SK-N-SH (cell line): ENCODE measurements at regions not wholly inside any gene's neighbourhood (a gene's known extent, or its start where the extent isn't known, plus 50 kb on each side); places are given as distances from the start of the nearest gene placed in this dataset.

Experiments used
- CTCF ChIA-PET: fragments of 300-600, 350-600 bp; formaldehyde crosslinking; extraction: SDS; loops from one replicate; lab custom pipeline; 2021; lab: Yijun Ruan, JAX
- POLR2A ChIA-PET: fragments of 350-600 bp; sonication (Branson Sonifier 250); formaldehyde crosslinking; extraction: SDS; loops from one replicate; lab custom pipeline; 2020; ENCODE audit warnings: antibody characterized with exemption, inconsistent platforms; lab: Yijun Ruan, JAX
- DNase-seq: peaks from one replicate; pipeline ENCODE4 v3.0.0; 2012
- H2AFZ ChIP-seq: fragments of 200-600 bp; sonication (generic); 2 replicates; pipeline ENCODE4 v1.8.1; 2016; ENCODE audit warnings: antibody characterized with exemption, mild to moderate bottlenecking, low read depth
- H3F3A ChIP-seq: fragments of 200-600 bp; sonication (generic); replicated peaks from 2 replicates; pipeline ENCODE3; 2016; ENCODE audit warnings: antibody characterized with exemption, mild to moderate bottlenecking; ENCODE audit not compliant: insufficient read depth
- H3K27ac ChIP-seq, 2 experiments: fragments of 200-500 bp in 1 of 2; fragments of 200-600 bp in 1 of 2; sonication (Bioruptor generic) in 1 of 2; sonication (generic), shearing (Covaris generic) in 1 of 2; 2 replicates each; pipeline versions ENCODE4 v1.5.1 to v1.6.1; 2014 to 2016; ENCODE audit warnings: low read depth in 2 of 2, inconsistent platforms in 1 of 2, low read length in 1 of 2, mild to moderate bottlenecking in 1 of 2, mixed read lengths in 1 of 2
- H3K27me3 ChIP-seq: fragments of 200-600 bp; sonication (generic), shearing (Covaris generic); 2 replicates; pipeline ENCODE4 v1.6.1; 2016; ENCODE audit warnings: mixed run types; ENCODE audit not compliant: insufficient read depth
- H3K36me3 ChIP-seq, 2 experiments: fragments of 200-500 bp in 1 of 2; fragments of 200-600 bp in 1 of 2; sonication (Bioruptor generic) in 1 of 2; sonication (generic) in 1 of 2; replicated peaks in 1 of 2; 2 replicates each; pipeline versions ENCODE3 to v1.5.1; 2014 to 2016; ENCODE audit warnings: low read length in 1 of 2, mild to moderate bottlenecking in 1 of 2; ENCODE audit not compliant: insufficient read depth in 2 of 2, control insufficient read depth in 1 of 2
- H3K4me1 ChIP-seq, 2 experiments: fragments of 200-500 bp in 1 of 2; fragments of 200-600 bp in 1 of 2; sonication (Bioruptor generic) in 1 of 2; sonication (generic), shearing (Covaris generic) in 1 of 2; 2 replicates each; pipeline versions ENCODE4 v1.5.1 to v1.6.1; 2014 to 2016; ENCODE audit warnings: low read depth in 1 of 2, low read length in 1 of 2, mixed run types in 1 of 2; ENCODE audit not compliant: insufficient read depth in 2 of 2, control insufficient read depth in 1 of 2
- H3K4me2 ChIP-seq: fragments of 200-600 bp; sonication (generic), shearing (Covaris generic); 2 replicates; pipeline ENCODE4 v1.6.1; 2017; ENCODE audit warnings: mixed run types
- H3K4me3 ChIP-seq, 2 experiments: fragments of 200-500 bp in 1 of 2; fragments of 200-600 bp in 1 of 2; sonication (Bioruptor generic) in 1 of 2; sonication (generic), shearing (Covaris generic) in 1 of 2; 2 replicates each; pipeline versions ENCODE4 v1.5.1 to v1.8.1; 2014 to 2016; ENCODE audit warnings: low read depth in 2 of 2, inconsistent platforms in 1 of 2, low read length in 1 of 2, mild to moderate bottlenecking in 1 of 2, mixed read lengths in 1 of 2, moderate library complexity in 1 of 2
- H3K79me2 ChIP-seq: fragments of 200-600 bp; sonication (generic); 2 replicates; pipeline ENCODE4 v1.8.1; 2017; ENCODE audit warnings: mild to moderate bottlenecking; ENCODE audit not compliant: insufficient read depth
- H3K9ac ChIP-seq: fragments of 200-600 bp; sonication (generic); 2 replicates; pipeline ENCODE4 v1.6.1; 2017; ENCODE audit warnings: mixed run types
- H3K9me2 ChIP-seq: fragments of 200-600 bp; sonication (generic); 2 replicates; pipeline ENCODE4 v1.6.1; 2017; ENCODE audit warnings: mixed run types
- H3K9me3 ChIP-seq: fragments of 200-600 bp; sonication (generic); 2 replicates; pipeline ENCODE4 v1.6.1; 2017; ENCODE audit warnings: mixed run types, mild to moderate bottlenecking, moderate library complexity
- H4K20me1 ChIP-seq: fragments of 200-600 bp; sonication (generic); 2 replicates; pipeline ENCODE4 v1.6.1; 2017; ENCODE audit warnings: mild to moderate bottlenecking, mixed run types; ENCODE audit not compliant: insufficient read depth
- CTCF ChIP-seq: fragments of 200-600 bp; sonication (generic); IDR thresholded peaks from 2 replicates; pipeline ENCODE4 v1.6.1; 2017; ENCODE audit warnings: antibody characterized with exemption, mild to moderate bottlenecking, moderate library complexity
- EP300 ChIP-seq, 2 experiments: IDR thresholded peaks; 2 replicates each; pipeline versions ENCODE4 v1.4.0 to v1.6.1; 2012; ENCODE audit warnings: borderline replicate concordance in 1 of 2, low read depth in 1 of 2, low read length in 1 of 2
- EZH2phosphoT487 ChIP-seq: fragments of 200-600 bp; sonication (generic); IDR thresholded peaks from 2 replicates; pipeline ENCODE4 v1.6.1; 2017; ENCODE audit warnings: low read depth, mixed run types, mild to moderate bottlenecking, antibody characterized with exemption, moderate library complexity, borderline replicate concordance
- FOXJ3 ChIP-seq: sonication (generic); formaldehyde crosslinking; IDR thresholded peaks from 2 replicates; pipeline ENCODE4 v1.5.1; 2020; ENCODE audit warnings: mild to moderate bottlenecking, missing genetic modification reagents
- GABPA ChIP-seq: IDR thresholded peaks from 2 replicates; pipeline ENCODE4 v1.4.0; 2012; ENCODE audit warnings: low read depth, mild to moderate bottlenecking
- IRF3 ChIP-seq: fragments of 150-350 bp; IDR thresholded peaks from 2 replicates; pipeline ENCODE4 v1.6.1; 2016; ENCODE audit warnings: mild to moderate bottlenecking, low read depth, low read length
- MAX ChIP-seq: IDR thresholded peaks from 2 replicates; pipeline ENCODE4 v1.4.0; 2012; ENCODE audit warnings: low read depth
- MEF2A ChIP-seq: IDR thresholded peaks from 2 replicates; pipeline ENCODE4 v1.4.0; 2012; ENCODE audit warnings: low read depth, borderline replicate concordance
- NFIC ChIP-seq: IDR thresholded peaks from 2 replicates; pipeline ENCODE4 v1.4.0; 2012; ENCODE audit warnings: borderline replicate concordance
- PBX3 ChIP-seq: IDR thresholded peaks from 2 replicates; pipeline ENCODE4; 2012
- RAD21 ChIP-seq: IDR thresholded peaks from 2 replicates; pipeline ENCODE4 v1.6.1; 2012; ENCODE audit warnings: mild to moderate bottlenecking, low read length
- RCOR1 ChIP-seq: fragments of 150-350 bp; IDR thresholded peaks from 2 replicates; pipeline ENCODE4 v1.6.1; 2017; ENCODE audit warnings: antibody characterized with exemption, low read length
- RFX5 ChIP-seq: IDR thresholded peaks from 2 replicates; pipeline ENCODE4 v1.6.1; 2012; ENCODE audit warnings: mild to moderate bottlenecking, improper control_type of control experiment, low read length
- SMC3 ChIP-seq: IDR thresholded peaks from 2 replicates; pipeline ENCODE4 v1.6.1; 2012; ENCODE audit warnings: low read depth, low read length, improper control_type of control experiment
- TAF1 ChIP-seq: IDR thresholded peaks from 2 replicates; pipeline ENCODE4 v1.6.1; 2012; ENCODE audit warnings: low read depth, mild to moderate bottlenecking, low read length, moderate library complexity, borderline replicate concordance
- TEAD4 ChIP-seq: IDR thresholded peaks from 2 replicates; pipeline ENCODE4 v1.4.0; 2012; ENCODE audit warnings: mild to moderate bottlenecking, borderline replicate concordance; ENCODE audit not compliant: insufficient read depth
- YY1 ChIP-seq: IDR thresholded peaks from 2 replicates; pipeline ENCODE4 v1.4.0; 2012; ENCODE audit warnings: low read depth, mild to moderate bottlenecking
- WGBS: methylation state at CpG from one replicate; pipeline ENCODE4 v1.1.6; 2017; ENCODE audit warnings: low lambda C conversion rate; 5-methylcytosine and 5-hydroxymethylcytosine counted together

GRCh38 chr9:33677961-33678360 is 117.4 kb upstream of the PRSS3 start:
- no peaks in the 10 kb centered on the region for H3K36me3 ChIP-seq
- peak overlapping the region; percentile 60 to 74; a peak in 2 of 4 replicates for H3K4me3 ChIP-seq
- no peaks in the 10 kb centered on the region for H4K20me1 ChIP-seq
- peak overlapping the region; percentile 82; the same call in 1 of the 2 replicates for H3K4me2 ChIP-seq
- H3K9me2 ChIP-seq, result no peaks in the 10 kb centered on the region
- peak overlapping the region; percentile 75; the same call in 1 of the 2 replicates for H3K9ac ChIP-seq
- no peak overlapping the region for H2AFZ ChIP-seq
- ChIA-PET CTCF (interaction anchor here (0.6 to 3.2 kb wide), 4 partner anchors 28 to 54 kb away, joined by 3 to 19 read pairs (median 8); no protein-coding TSS in a partner anchor), POLR2A (interaction anchor here (1.0 kb wide), 1 partner anchor 9 kb away, joined by 3 read pairs; no protein-coding TSS in a partner anchor)
- DNase-seq, result no peak
- no peak overlapping the region; a peak in 1 of 4 replicates for H3K27ac ChIP-seq
- H3K79me2 ChIP-seq, result no peaks in the 10 kb centered on the region
- no peaks in the 10 kb centered on the region; the same call in 1 of the 2 replicates for H3K9me3 ChIP-seq
- 56% methylated on average over 3 of the region's 3 CpGs for WGBS
- H3K4me1 ChIP-seq, result no peaks in the 10 kb centered on the region; a peak in 1 of 4 replicates
- no peak for TF ChIP-seq NFIC
- no peak for TF ChIP-seq MAX
- TF ChIP-seq EP300 (IDR thresholded peaks at IDR 0.05; ENCODE audit: borderline replicate concordance in 1 of 2, low read depth in 1 of 2, low read length in 1 of 2), result no peak
- no peak for TF ChIP-seq FOXJ3 (CRISPR knock-in tag)
- TF ChIP-seq GABPA, result no peak
- TF ChIP-seq RFX5, result no peak
- TF ChIP-seq RAD21, result no peak
- TF ChIP-seq CTCF, result no peak
- no peak for TF ChIP-seq PBX3
- no peaks in the 10 kb centered on the region for H3K27me3 ChIP-seq
- peaks cover 22% of the 10 kb centered on the region for H3F3A ChIP-seq

GRCh38 chr9:33682551-33682950 is 112.8 kb upstream of the PRSS3 start:
- Histone ChIP-seq H3K9me2 (no peaks in the 10 kb centered on the region), H3K4me1 (no peaks in the 10 kb centered on the region; a peak in 2 of 4 replicates), H3K27me3 (no peaks in the 10 kb centered on the region), H3K27ac (no peak overlapping the region), H3K9ac (no peak overlapping the region), H4K20me1 (no peaks in the 10 kb centered on the region), H3K4me3 (no peak overlapping the region), H3K9me3 (no peaks in the 10 kb centered on the region; the same call in 1 of the 2 replicates), H2AFZ (no peak overlapping the region), H3F3A (peaks cover 8% of the 10 kb centered on the region), H3K36me3 (no peaks in the 10 kb centered on the region), H3K79me2 (no peaks in the 10 kb centered on the region), H3K4me2 (no peak overlapping the region)
- ChIA-PET POLR2A (no interaction called here), CTCF (interaction anchor here (1.6 to 2.7 kb wide), 2 partner anchors 40 to 58 kb away, joined by 6 to 10 read pairs; no protein-coding TSS in a partner anchor)
- 100% methylated on average over 2 of the region's 3 CpGs for WGBS
- no peak for DNase-seq
- TF ChIP-seq RCOR1, result no peak
- no peak for TF ChIP-seq IRF3
- no peak for TF ChIP-seq MEF2A
- TF ChIP-seq SMC3, result no peak
- no peak for TF ChIP-seq TEAD4
- TF ChIP-seq EZH2phosphoT487, result no peak
- TF ChIP-seq GABPA, result no peak
- TF ChIP-seq YY1, result no peak
- no peak for TF ChIP-seq TAF1
- no peak for TF ChIP-seq CTCF
